HG02970 (cell line): ENCODE measurements at regions not wholly inside any gene's neighbourhood (a gene's known extent, or its start where the extent isn't known, plus 50 kb on each side); places are given as distances from the start of the nearest gene placed in this dataset.
"Not testable (repeated sequence)": the region's sequence is repeated elsewhere in the genome, so short reads cannot be mapped to it uniquely, and the experiment has no call there.

ENCODE experiments used
- ATAC-seq: cut with Tn5 transposase; IDR thresholded peaks from one replicate; pipeline ENCODE4 v1.9.1; 2021; ENCODE audit warnings: mild to moderate bottlenecking, moderate library complexity, moderate number of reproducible peaks; ENCODE audit not compliant: unreplicated experiment, low FRiP score

DNA sequence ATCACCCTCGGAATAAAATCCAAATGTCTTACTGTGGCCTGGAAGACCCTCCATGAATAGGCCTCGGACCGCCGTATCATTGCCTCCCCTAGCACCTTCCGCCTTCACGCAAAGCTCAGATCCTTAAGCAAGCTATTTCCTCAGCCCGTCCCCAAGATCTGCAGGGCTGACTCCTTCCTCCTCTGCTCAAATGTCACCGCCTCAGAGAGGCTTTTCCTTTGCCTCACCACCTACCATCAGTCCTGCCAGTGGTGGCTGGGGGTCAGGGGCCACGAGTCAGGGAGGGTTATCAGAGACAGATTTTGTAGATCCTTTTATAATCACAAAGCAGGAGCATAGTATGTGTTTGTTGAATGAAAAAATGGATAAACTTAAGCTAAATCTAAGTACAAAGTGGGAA is 74.4 kb upstream of the KIF2A start:
- ATAC-seq, result no peak

DNA sequence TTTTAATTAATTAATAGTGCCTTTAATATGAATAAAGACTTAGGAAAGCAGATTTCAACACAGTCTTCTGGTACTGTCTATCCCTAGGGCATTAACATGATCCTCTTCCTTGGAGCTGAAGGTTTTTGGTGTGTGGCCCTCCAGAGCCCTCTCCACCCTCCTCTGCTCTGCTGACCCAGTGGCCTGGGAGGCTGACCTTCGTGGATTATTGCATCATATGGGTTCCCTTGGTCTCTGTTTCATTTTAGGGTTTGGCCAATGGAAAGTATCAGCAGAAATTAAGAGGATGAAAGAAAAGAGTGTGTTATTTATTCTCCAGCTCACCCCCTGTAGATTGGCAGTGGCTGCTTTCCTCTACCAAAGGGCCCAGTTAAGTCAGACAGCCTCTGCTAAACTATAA is 73.8 kb upstream of the KIF2A start:
- ATAC-seq, result not testable (repeated sequence)

DNA sequence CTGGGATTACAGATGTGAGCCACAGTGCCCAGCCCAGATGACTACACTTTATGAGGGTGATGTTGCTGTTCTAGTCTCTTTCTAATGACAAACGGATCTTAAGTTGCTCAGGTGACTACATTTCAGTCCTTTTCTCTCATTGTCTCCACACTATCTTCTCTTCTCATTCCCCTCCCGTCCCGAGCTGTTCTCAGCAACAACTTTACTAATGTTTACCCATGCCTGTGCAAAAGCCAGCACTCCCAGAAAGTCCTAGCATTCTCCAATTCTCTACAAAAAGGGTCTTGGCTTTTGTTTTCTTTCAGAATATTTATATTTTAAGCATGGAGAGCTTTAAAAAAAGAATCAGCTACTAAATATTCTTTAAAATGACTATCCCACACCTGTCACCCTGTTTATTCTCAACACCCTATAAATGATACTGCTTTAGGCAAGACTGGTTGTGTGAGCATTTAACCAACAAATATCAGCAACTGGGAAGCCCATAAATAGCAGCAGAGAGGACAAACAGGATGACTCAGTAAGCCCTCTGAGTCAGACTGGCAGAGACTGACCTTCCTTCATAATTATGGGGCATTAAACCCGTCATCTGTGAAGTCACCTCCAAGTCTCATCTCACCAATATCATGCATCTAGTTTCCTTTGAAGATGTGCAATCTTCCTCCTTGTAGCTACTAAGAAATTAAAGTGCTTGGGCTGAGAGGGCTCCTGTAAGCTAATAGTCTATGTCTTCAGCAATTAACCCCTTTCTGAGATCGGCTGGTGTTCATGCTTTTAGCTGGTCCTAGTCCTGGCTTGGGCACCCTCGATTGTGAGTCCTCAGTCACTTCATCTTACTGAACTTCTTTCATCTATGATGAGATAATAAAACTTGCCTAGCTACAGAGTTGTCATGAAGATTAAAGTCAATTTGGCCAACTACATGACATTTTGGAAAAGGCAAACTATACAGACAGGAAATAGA is 72.6 kb upstream of the KIF2A start:
- not testable (repeated sequence) for ATAC-seq

GRCh38 chr5:62236593-62236992 is 69.4 kb upstream of the KIF2A start:
- ATAC-seq, result not testable (repeated sequence)

DNA sequence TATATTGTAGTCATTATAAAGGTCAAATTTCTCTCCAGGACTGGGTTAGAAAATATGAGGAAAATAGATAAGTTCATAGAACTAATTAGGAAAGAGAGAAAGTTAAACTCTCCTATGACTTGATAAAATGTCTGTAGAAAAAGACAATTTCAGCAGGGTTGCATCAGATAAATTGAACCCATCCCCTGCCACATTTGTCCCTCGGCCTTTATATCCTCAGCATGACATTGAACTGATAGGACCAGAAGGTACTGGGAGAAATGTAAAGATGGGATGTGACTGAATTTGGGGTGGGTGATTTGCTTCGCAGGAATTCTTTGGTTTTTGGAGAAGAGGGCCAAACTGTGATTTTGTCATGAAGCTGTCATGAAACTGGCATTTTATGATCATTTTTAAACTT is 68.1 kb upstream of the KIF2A start:
- not testable (repeated sequence) for ATAC-seq

DNA sequence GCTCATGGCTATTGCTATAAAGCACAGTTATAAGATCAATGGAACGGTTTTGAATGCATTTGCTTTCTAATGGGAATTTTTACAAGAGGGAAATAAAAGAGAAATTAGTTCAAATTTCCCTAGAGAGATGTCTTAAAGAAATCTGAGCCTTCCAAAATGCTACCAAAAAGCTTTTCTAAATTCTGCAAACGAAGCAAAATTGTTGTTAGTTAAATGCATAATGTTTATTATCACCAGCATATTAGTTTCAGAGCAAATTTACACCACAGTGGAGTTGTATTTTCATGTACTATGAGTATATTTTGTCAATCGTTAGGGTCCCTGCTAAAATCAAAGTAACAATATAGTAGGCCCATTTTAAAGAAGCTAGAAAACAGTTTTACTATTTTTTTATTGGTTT is 67.4 kb upstream of the KIF2A start:
- ATAC-seq, result not testable (repeated sequence)

DNA sequence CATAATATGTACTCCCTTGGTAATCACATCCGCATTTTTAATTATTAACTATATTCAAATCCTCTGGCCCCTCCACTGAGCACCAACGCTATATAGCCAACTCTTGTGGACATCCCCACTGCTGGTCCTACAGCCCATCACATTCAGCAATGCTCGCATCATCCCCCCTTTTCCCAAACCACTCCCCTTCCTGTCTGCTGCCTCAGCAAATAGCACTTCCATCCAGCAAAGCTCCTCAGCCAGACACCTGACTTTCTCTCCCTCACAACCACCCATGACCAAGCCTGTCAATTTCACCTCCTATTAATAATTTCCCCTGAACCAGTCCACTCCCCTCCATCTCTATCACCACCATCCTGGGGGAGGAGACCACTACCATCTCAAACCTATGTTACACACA is 65.5 kb upstream of the KIF2A start:
- not testable (repeated sequence) for ATAC-seq

GRCh38 chr5:62242000-62242399 is 64.0 kb upstream of the KIF2A start:
- ATAC-seq, result not testable (repeated sequence)

GRCh38 chr5:62243046-62243445 is 63.0 kb upstream of the KIF2A start:
- not testable (repeated sequence) for ATAC-seq

GRCh38 chr5:62248192-62248591 is 57.8 kb upstream of the KIF2A start:
- ATAC-seq, result not testable (repeated sequence)

DNA sequence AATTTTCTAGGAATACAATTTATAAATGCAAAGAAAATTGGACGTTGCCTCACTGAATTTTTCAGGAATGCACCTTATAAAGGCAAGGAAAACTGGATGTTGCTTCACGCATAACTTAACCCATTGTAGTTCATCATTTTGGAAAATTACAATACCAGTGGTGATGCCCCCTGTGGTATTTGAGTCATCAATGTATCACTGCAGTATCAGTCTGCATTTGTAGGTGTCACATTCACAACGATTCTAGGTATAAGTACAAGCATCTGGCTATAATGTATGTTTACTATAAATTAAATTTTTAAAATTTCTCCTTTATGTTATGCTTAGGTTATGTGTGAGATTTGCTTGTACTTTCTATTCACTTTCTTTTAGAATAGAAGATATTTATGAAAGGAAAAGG is 55.9 kb upstream of the KIF2A start:
- not testable (repeated sequence) for ATAC-seq

DNA sequence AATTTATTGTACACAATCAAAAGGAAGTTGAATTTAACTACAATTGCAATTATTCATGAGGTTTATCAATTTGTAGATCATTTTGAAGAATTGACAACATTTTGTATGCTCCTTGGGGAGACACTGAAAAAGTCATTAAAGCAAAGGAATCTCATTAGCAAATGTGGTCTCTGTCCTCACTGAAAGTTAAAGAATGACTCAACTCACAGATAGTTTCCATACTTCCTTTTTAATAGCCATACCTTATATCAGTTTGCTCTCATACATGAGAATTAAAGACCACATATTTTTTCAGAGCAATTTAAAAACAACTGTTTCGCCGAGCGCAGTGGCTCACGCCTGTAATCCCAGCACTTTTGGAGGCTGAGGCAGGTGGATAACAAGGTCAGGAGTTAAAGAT is 55.1 kb upstream of the KIF2A start:
- not testable (repeated sequence) for ATAC-seq

- not testable (repeated sequence) for ATAC-seq
These were observed 53.5 kb upstream of the KIF2A start for GRCh38 chr5:62252519-62252918.

- not testable (repeated sequence) for ATAC-seq
These were observed 50.5 kb upstream of the KIF2A start for GRCh38 chr5:62255551-62255950.

DNA sequence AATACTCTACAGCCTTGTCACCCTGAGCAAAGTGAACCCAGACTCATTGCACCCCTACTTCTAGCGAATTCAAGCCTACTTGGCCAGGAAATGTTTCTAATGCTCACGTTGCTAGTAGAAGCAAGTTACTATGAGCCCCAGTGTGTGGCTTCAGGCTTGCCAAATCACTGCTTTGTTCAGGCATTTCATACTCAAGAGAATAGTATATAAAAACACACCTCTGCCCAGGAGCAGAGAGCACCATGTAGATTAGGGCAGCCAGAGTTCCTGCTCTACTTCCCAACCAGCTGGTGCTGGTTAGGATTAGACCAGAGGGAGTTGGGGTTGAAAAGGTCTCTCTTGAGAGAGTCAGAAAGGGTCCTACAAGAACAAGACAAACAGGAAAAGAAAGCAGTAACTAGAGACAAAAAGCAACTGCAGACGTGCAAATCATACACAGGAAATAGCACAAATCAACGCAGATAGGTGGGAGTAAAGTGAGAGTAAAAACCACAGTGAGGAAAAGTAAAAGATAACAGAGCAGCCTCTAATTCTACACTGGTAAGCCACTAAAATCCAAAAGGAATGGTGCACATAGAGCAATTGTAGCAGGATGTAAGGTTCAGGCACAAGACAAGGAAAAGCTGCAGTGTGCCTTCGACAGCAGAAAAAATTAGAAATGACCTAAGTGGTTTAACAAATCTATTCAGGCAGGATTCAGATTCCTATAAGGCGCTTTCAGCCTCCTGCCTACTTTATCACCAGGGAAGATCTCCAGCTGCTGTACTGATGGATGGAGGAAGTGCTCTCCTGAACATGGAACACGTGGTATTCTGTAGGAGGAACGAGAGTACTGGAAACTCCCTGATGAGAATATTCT is 49.6 kb upstream of the KIF2A start:
- no peak for ATAC-seq
